ENCODE measurements at regions not wholly inside any gene's neighbourhood (a gene's known extent, or its start where the extent isn't known, plus 50 kb on each side); places are given as distances from the start of the nearest gene placed in this dataset.
A peak's percentile ranks its signal among the peaks of the same experiment; 100 is the strongest.

GRCh38 chr14:86518298-86518697 is 988.4 kb downstream of the FLRT2 start:
- Histone ChIP-seq H3K4me3 (ENCODE audit: insufficient read depth, low read depth, low read length, poor library complexity, severe bottlenecking) (no peak overlapping the region), H3K4me1 (ENCODE audit: control insufficient read depth, insufficient read depth, low read length, poor library complexity, severe bottlenecking) (no peaks in the 10 kb centered on the region), H3K27me3 (replicated peaks; ENCODE audit: control insufficient read depth, insufficient read depth, low read length, poor library complexity, severe bottlenecking) (no peaks in the 10 kb centered on the region), H3K9me3 (ENCODE audit: control insufficient read depth, low read length) (no peaks in the 10 kb centered on the region), H3K27ac (ENCODE audit: insufficient read depth, low read length, poor library complexity, severe bottlenecking) (no peak overlapping the region), H3K36me3 (ENCODE audit: control insufficient read depth, insufficient read depth, low read length) (no peaks in the 10 kb centered on the region)
- no peak for DNase-seq

GRCh38 chr14:86515195-86515594 is 985.3 kb downstream of the FLRT2 start:
- Histone ChIP-seq H3K9me3 (ENCODE audit: control insufficient read depth, low read length) (no peaks in the 10 kb centered on the region), H3K4me1 (ENCODE audit: control insufficient read depth, insufficient read depth, low read length, poor library complexity, severe bottlenecking) (no peaks in the 10 kb centered on the region), H3K36me3 (ENCODE audit: control insufficient read depth, insufficient read depth, low read length) (no peaks in the 10 kb centered on the region), H3K27me3 (replicated peaks; ENCODE audit: control insufficient read depth, insufficient read depth, low read length, poor library complexity, severe bottlenecking) (no peaks in the 10 kb centered on the region), H3K27ac (ENCODE audit: insufficient read depth, low read length, poor library complexity, severe bottlenecking) (no peak overlapping the region), H3K4me3 (ENCODE audit: insufficient read depth, low read depth, low read length, poor library complexity, severe bottlenecking) (no peak overlapping the region)
- no peak for DNase-seq

GRCh38 chr14:86513564-86513963 is 983.6 kb downstream of the FLRT2 start:
- no peaks in the 10 kb centered on the region for H3K36me3 ChIP-seq (ENCODE audit: control insufficient read depth, insufficient read depth, low read length)
- no peaks in the 10 kb centered on the region for H3K4me1 ChIP-seq (ENCODE audit: control insufficient read depth, insufficient read depth, low read length, poor library complexity, severe bottlenecking)
- DNase-seq, result no peak
- no peaks in the 10 kb centered on the region for H3K27me3 ChIP-seq (replicated peaks; ENCODE audit: control insufficient read depth, insufficient read depth, low read length, poor library complexity, severe bottlenecking)
- H3K27ac ChIP-seq (ENCODE audit: insufficient read depth, low read length, poor library complexity, severe bottlenecking), result no peak overlapping the region
- no peak overlapping the region for H3K4me3 ChIP-seq (ENCODE audit: insufficient read depth, low read depth, low read length, poor library complexity, severe bottlenecking)
- no peaks in the 10 kb centered on the region for H3K9me3 ChIP-seq (ENCODE audit: control insufficient read depth, low read length)

GRCh38 chr14:86513056-86513455 is 983.1 kb downstream of the FLRT2 start:
- Histone ChIP-seq H3K27me3 (replicated peaks; ENCODE audit: control insufficient read depth, insufficient read depth, low read length, poor library complexity, severe bottlenecking) (no peaks in the 10 kb centered on the region), H3K4me1 (ENCODE audit: control insufficient read depth, insufficient read depth, low read length, poor library complexity, severe bottlenecking) (no peaks in the 10 kb centered on the region), H3K4me3 (ENCODE audit: insufficient read depth, low read depth, low read length, poor library complexity, severe bottlenecking) (no peak overlapping the region), H3K27ac (ENCODE audit: insufficient read depth, low read length, poor library complexity, severe bottlenecking) (no peak overlapping the region), H3K36me3 (ENCODE audit: control insufficient read depth, insufficient read depth, low read length) (no peaks in the 10 kb centered on the region), H3K9me3 (ENCODE audit: control insufficient read depth, low read length) (no peaks in the 10 kb centered on the region)
- no peak for DNase-seq

- H3K27me3 ChIP-seq (replicated peaks; ENCODE audit: control insufficient read depth, insufficient read depth, low read length, poor library complexity, severe bottlenecking), result no peaks in the 10 kb centered on the region
- H3K4me3 ChIP-seq (ENCODE audit: insufficient read depth, low read depth, low read length, poor library complexity, severe bottlenecking), result no peak overlapping the region
- no peak for DNase-seq
- H3K36me3 ChIP-seq (ENCODE audit: control insufficient read depth, insufficient read depth, low read length), result no peaks in the 10 kb centered on the region
- H3K9me3 ChIP-seq (ENCODE audit: control insufficient read depth, low read length), result no peaks in the 10 kb centered on the region
- no peaks in the 10 kb centered on the region for H3K4me1 ChIP-seq (ENCODE audit: control insufficient read depth, insufficient read depth, low read length, poor library complexity, severe bottlenecking)
- H3K27ac ChIP-seq (ENCODE audit: insufficient read depth, low read length, poor library complexity, severe bottlenecking), result no peak overlapping the region
These were observed 980.5 kb downstream of the FLRT2 start for GRCh38 chr14:86510491-86510890.

GRCh38 chr14:86505808-86506207 is 975.9 kb downstream of the FLRT2 start:
- DNase-seq, result no peak
- no peaks in the 10 kb centered on the region for H3K36me3 ChIP-seq (ENCODE audit: control insufficient read depth, insufficient read depth, low read length)

GRCh38 chr14:86501611-86502010 is 971.7 kb downstream of the FLRT2 start:
- Histone ChIP-seq H3K27me3 (replicated peaks; ENCODE audit: control insufficient read depth, insufficient read depth, low read length, poor library complexity, severe bottlenecking) (no peaks in the 10 kb centered on the region), H3K4me3 (ENCODE audit: insufficient read depth, low read depth, low read length, poor library complexity, severe bottlenecking) (no peak overlapping the region), H3K36me3 (ENCODE audit: control insufficient read depth, insufficient read depth, low read length) (no peaks in the 10 kb centered on the region), H3K4me1 (ENCODE audit: control insufficient read depth, insufficient read depth, low read length, poor library complexity, severe bottlenecking) (no peaks in the 10 kb centered on the region), H3K9me3 (ENCODE audit: control insufficient read depth, low read length) (no peaks in the 10 kb centered on the region), H3K27ac (ENCODE audit: insufficient read depth, low read length, poor library complexity, severe bottlenecking) (no peak overlapping the region)
- DNase-seq, result peak in 2 of 3 donors; percentile 0

More at GRCh38 chr14:86505808-86506207, 975.9 kb downstream of the FLRT2 start:
- no peak overlapping the region for H3K27ac ChIP-seq (ENCODE audit: insufficient read depth, low read length, poor library complexity, severe bottlenecking)
- H3K27me3 ChIP-seq (replicated peaks; ENCODE audit: control insufficient read depth, insufficient read depth, low read length, poor library complexity, severe bottlenecking), result no peaks in the 10 kb centered on the region
- no peaks in the 10 kb centered on the region for H3K4me1 ChIP-seq (ENCODE audit: control insufficient read depth, insufficient read depth, low read length, poor library complexity, severe bottlenecking)
- no peak overlapping the region for H3K4me3 ChIP-seq (ENCODE audit: insufficient read depth, low read depth, low read length, poor library complexity, severe bottlenecking)
- H3K9me3 ChIP-seq (ENCODE audit: control insufficient read depth, low read length), result no peaks in the 10 kb centered on the region

GRCh38 chr14:86491743-86492142 is 961.8 kb downstream of the FLRT2 start:
- H3K4me3 ChIP-seq (ENCODE audit: insufficient read depth, low read depth, low read length, poor library complexity, severe bottlenecking), result no peak overlapping the region
- H3K4me1 ChIP-seq (ENCODE audit: control insufficient read depth, insufficient read depth, low read length, poor library complexity, severe bottlenecking), result no peaks in the 10 kb centered on the region
- DNase-seq, result no peak
- no peak overlapping the region for H3K27ac ChIP-seq (ENCODE audit: insufficient read depth, low read length, poor library complexity, severe bottlenecking)
- H3K36me3 ChIP-seq (ENCODE audit: control insufficient read depth, insufficient read depth, low read length), result no peaks in the 10 kb centered on the region
- H3K27me3 ChIP-seq (replicated peaks; ENCODE audit: control insufficient read depth, insufficient read depth, low read length, poor library complexity, severe bottlenecking), result no peaks in the 10 kb centered on the region
- H3K9me3 ChIP-seq (ENCODE audit: control insufficient read depth, low read length), result no peaks in the 10 kb centered on the region

GRCh38 chr14:86481104-86481503 is 951.2 kb downstream of the FLRT2 start:
- H3K27ac ChIP-seq (ENCODE audit: insufficient read depth, low read length, poor library complexity, severe bottlenecking), result no peak overlapping the region
- no peaks in the 10 kb centered on the region for H3K36me3 ChIP-seq (ENCODE audit: control insufficient read depth, insufficient read depth, low read length)
- DNase-seq, result no peak
- no peaks in the 10 kb centered on the region for H3K9me3 ChIP-seq (ENCODE audit: control insufficient read depth, low read length)
- H3K4me3 ChIP-seq (ENCODE audit: insufficient read depth, low read depth, low read length, poor library complexity, severe bottlenecking), result no peak overlapping the region
- no peaks in the 10 kb centered on the region for H3K4me1 ChIP-seq (ENCODE audit: control insufficient read depth, insufficient read depth, low read length, poor library complexity, severe bottlenecking)
- H3K27me3 ChIP-seq (replicated peaks; ENCODE audit: control insufficient read depth, insufficient read depth, low read length, poor library complexity, severe bottlenecking), result no peaks in the 10 kb centered on the region

- H3K27me3 ChIP-seq (replicated peaks; ENCODE audit: control insufficient read depth, insufficient read depth, low read length, poor library complexity, severe bottlenecking), result no peaks in the 10 kb centered on the region
- H3K27ac ChIP-seq (ENCODE audit: insufficient read depth, low read length, poor library complexity, severe bottlenecking), result no peak overlapping the region
- no peak for DNase-seq
- H3K36me3 ChIP-seq (ENCODE audit: control insufficient read depth, insufficient read depth, low read length), result no peaks in the 10 kb centered on the region
- H3K4me3 ChIP-seq (ENCODE audit: insufficient read depth, low read depth, low read length, poor library complexity, severe bottlenecking), result no peak overlapping the region
- H3K4me1 ChIP-seq (ENCODE audit: control insufficient read depth, insufficient read depth, low read length, poor library complexity, severe bottlenecking), result no peaks in the 10 kb centered on the region
- no peaks in the 10 kb centered on the region for H3K9me3 ChIP-seq (ENCODE audit: control insufficient read depth, low read length)
These were observed 934.4 kb downstream of the FLRT2 start for GRCh38 chr14:86464341-86464740.
